Aorta (tissue), 5 donors: ENCODE measurements at regions not wholly inside any gene's neighbourhood (a gene's known extent, or its start where the extent isn't known, plus 50 kb on each side); places are given as distances from the start of the nearest gene placed in this dataset.
A peak's percentile ranks its signal among the peaks of the same experiment; 100 is the strongest.

Experiments used
- ATAC-seq: fragments of 200-7000 bp; cut with Tn5 transposase; one replicate; pipeline ENCODE4 v1.9.1; 2022; ENCODE audit warnings: moderate library complexity; ENCODE audit not compliant: low FRiP score
- DNase-seq, 2 donors: peaks; one replicate each; pipeline ENCODE4 v3.0.0-alpha.2; 2020
- H3K27ac ChIP-seq, 2 donors: one replicate each; pipeline ENCODE4 v1.5.1; 2013; ENCODE audit warnings: low read length in 2 of 2, mild to moderate bottlenecking in 2 of 2, moderate library complexity in 2 of 2, control low read depth in 1 of 2, inconsistent platforms in 1 of 2, low read depth in 1 of 2
- H3K27me3 ChIP-seq, 2 donors: one replicate each; pipeline ENCODE4 v1.6.1; 2013; ENCODE audit warnings: control low read depth in 1 of 2, low read length in 1 of 2, mild to moderate bottlenecking in 1 of 2, moderate library complexity in 1 of 2; ENCODE audit not compliant: insufficient read depth in 2 of 2, control insufficient read depth in 1 of 2
- H3K36me3 ChIP-seq, 2 donors: one replicate each; pipeline ENCODE4 v1.6.1; 2013; ENCODE audit warnings: control low read depth in 1 of 2, low read length in 1 of 2, mild to moderate bottlenecking in 1 of 2; ENCODE audit not compliant: insufficient read depth in 2 of 2, control insufficient read depth in 1 of 2
- H3K4me1 ChIP-seq, 2 donors: one replicate each; pipeline ENCODE4 v1.6.1; 2013; ENCODE audit warnings: low read length in 2 of 2, control low read depth in 1 of 2, mild to moderate bottlenecking in 1 of 2, moderate library complexity in 1 of 2; ENCODE audit not compliant: insufficient read depth in 2 of 2, control insufficient read depth in 1 of 2
- H3K4me3 ChIP-seq, 2 donors: one replicate each; pipeline ENCODE4 v1.5.1; 2013; ENCODE audit warnings: low read length in 2 of 2, control low read depth in 1 of 2, mild to moderate bottlenecking in 1 of 2
- H3K9me3 ChIP-seq: one replicate; pipeline ENCODE4 v1.6.1; 2013; ENCODE audit warnings: mild to moderate bottlenecking, low read length; ENCODE audit not compliant: control insufficient read depth
- WGBS, 2 donors: extraction: QIAGEN DNeasy Blood & Tissue Kit; methylation state at CpG; one replicate each; pipeline ENCODE4 v1.1.7; 2013; 5-methylcytosine and 5-hydroxymethylcytosine counted together
- intact Hi-C, 2 donors: fragments of 100-400 bp; cut with DNase I; formaldehyde crosslinking; loops; one replicate each; pipeline versions ENCODE4 v1.14.2 to v1.15.0; 2022
- donor health status: healthy with polysubstance abuse.
- donor health status: Bipolar disorder and iron deficiency.
- donor health status: DM: no; HTN: no; CAD: no.
- donor health status: DM: no; HTN: no; CAD: no.
- donor health status: DM: yes; HTN: yes; CAD: no.

- Histone ChIP-seq H3K27me3 (no peaks in the 10 kb centered on the region), H3K4me1 (peaks cover 0 to 2% of the 10 kb centered on the region in 2 donors), H3K36me3 (no peaks in the 10 kb centered on the region), H3K4me3 (no peak overlapping the region), H3K9me3 (no peaks in the 10 kb centered on the region), H3K27ac (no peak overlapping the region)
- intact Hi-C loops: no loop called here
- DNase-seq (no peak), ATAC-seq (no peak)
- WGBS, 2 donors: 27 to 29% methylated on average over 1 of the region's 1 CpG
These were observed 1135.0 kb downstream of the SLITRK1 start for GRCh38 chr13:82747291-82747690.

GRCh38 chr13:82740442-82740841 is 1141.8 kb downstream of the SLITRK1 start:
- H3K4me1 ChIP-seq: peaks cover 0 to 2% of the 10 kb centered on the region in 2 donors
- WGBS, 2 donors: 94 to 95% methylated on average over 4 of the region's 4 CpGs
- intact Hi-C loops: no loop called here
- DNase-seq: peak in 1 of 2 donors; percentile 35
- ATAC-seq: no peak
- no peak overlapping the region for H3K4me3 ChIP-seq
- no peak overlapping the region for H3K27ac ChIP-seq
- H3K36me3 ChIP-seq: no peaks in the 10 kb centered on the region
- no peaks in the 10 kb centered on the region for H3K27me3 ChIP-seq
- H3K9me3 ChIP-seq: no peaks in the 10 kb centered on the region

GRCh38 chr13:82739881-82740280 is 1142.4 kb downstream of the SLITRK1 start:
- Histone ChIP-seq H3K27ac (no peak overlapping the region), H3K36me3 (no peaks in the 10 kb centered on the region), H3K27me3 (no peaks in the 10 kb centered on the region), H3K4me1 (peaks cover 0 to 2% of the 10 kb centered on the region in 2 donors), H3K4me3 (no peak overlapping the region), H3K9me3 (no peaks in the 10 kb centered on the region)
- ATAC-seq: no peak
- no peak for DNase-seq
- intact Hi-C loops: no loop called here
- 92 to 100% methylated on average over 1 of the region's 1 CpG for WGBS, 2 donors

- Histone ChIP-seq H3K36me3 (no peaks in the 10 kb centered on the region), H3K9me3 (peaks cover under 1% of the 10 kb centered on the region), H3K4me3 (no peak overlapping the region), H3K4me1 (no peaks in the 10 kb centered on the region), H3K27me3 (no peaks in the 10 kb centered on the region), H3K27ac (no peak overlapping the region)
- ATAC-seq (no peak), DNase-seq (no peak)
- WGBS, 2 donors: 10 to 12% methylated on average over 1 of the region's 1 CpG
- intact Hi-C loops: no loop called here
These were observed 1152.9 kb downstream of the SLITRK1 start for GRCh38 chr13:82729401-82729800.

GRCh38 chr13:82720986-82721385 is 1161.3 kb downstream of the SLITRK1 start:
- H3K36me3 ChIP-seq: no peaks in the 10 kb centered on the region
- H3K9me3 ChIP-seq: no peaks in the 10 kb centered on the region
- no peak overlapping the region for H3K4me3 ChIP-seq
- no peaks in the 10 kb centered on the region for H3K4me1 ChIP-seq
- peak in 1 of 2 donors; percentile 33 for DNase-seq
- intact Hi-C loops: no loop called here
- H3K27ac ChIP-seq: no peak overlapping the region
- H3K27me3 ChIP-seq: no peaks in the 10 kb centered on the region
- ATAC-seq: no peak
- 68 to 71% methylated on average over 2 of the region's 2 CpGs for WGBS, 2 donors

- DNase-seq (no peak), ATAC-seq (no peak)
- intact Hi-C loops: no loop called here
- Histone ChIP-seq H3K4me3 (no peak overlapping the region), H3K27ac (no peak overlapping the region), H3K36me3 (no peaks in the 10 kb centered on the region), H3K9me3 (no peaks in the 10 kb centered on the region), H3K4me1 (no peaks in the 10 kb centered on the region), H3K27me3 (no peaks in the 10 kb centered on the region)
- 33 to 100% methylated on average over 1 of the region's 1 CpG for WGBS, 2 donors
These were observed 1162.3 kb downstream of the SLITRK1 start for GRCh38 chr13:82719987-82720386.

GRCh38 chr13:82717249-82717648 is 1165.0 kb downstream of the SLITRK1 start:
- H3K36me3 ChIP-seq: no peaks in the 10 kb centered on the region
- H3K9me3 ChIP-seq: no peaks in the 10 kb centered on the region
- H3K4me3 ChIP-seq: no peak overlapping the region
- no peaks in the 10 kb centered on the region for H3K27me3 ChIP-seq
- no peak for DNase-seq
- ATAC-seq: no peak
- WGBS, 2 donors: 83 to 85% methylated on average over 2 of the region's 2 CpGs
- intact Hi-C loops: no loop called here
- no peak overlapping the region for H3K27ac ChIP-seq
- no peaks in the 10 kb centered on the region for H3K4me1 ChIP-seq

GRCh38 chr13:82713687-82714405 is 1168.4 kb downstream of the SLITRK1 start:
- no peak for DNase-seq
- H3K4me1 ChIP-seq: no peaks in the 10 kb centered on the region
- intact Hi-C loops: no loop called here
- no peaks in the 10 kb centered on the region for H3K36me3 ChIP-seq
- H3K27ac ChIP-seq: no peak overlapping the region
- 88 to 91% methylated on average over 3 of the region's 3 CpGs for WGBS, 2 donors
- no peak overlapping the region for H3K4me3 ChIP-seq
- no peaks in the 10 kb centered on the region for H3K9me3 ChIP-seq
- ATAC-seq: no peak
- no peaks in the 10 kb centered on the region for H3K27me3 ChIP-seq

- WGBS, 2 donors: 78 to 90% methylated on average over 1 of the region's 1 CpG
- Histone ChIP-seq H3K4me1 (no peaks in the 10 kb centered on the region), H3K9me3 (no peaks in the 10 kb centered on the region), H3K27me3 (no peaks in the 10 kb centered on the region), H3K27ac (no peak overlapping the region), H3K36me3 (no peaks in the 10 kb centered on the region), H3K4me3 (no peak overlapping the region)
- ATAC-seq: no peak
- no peak for DNase-seq
- intact Hi-C loops: no loop called here
These were observed 1179.8 kb downstream of the SLITRK1 start for GRCh38 chr13:82702513-82702912.
